ENCODE measurements at regions not wholly inside any gene's neighbourhood (a gene's known extent, or its start where the extent isn't known, plus 50 kb on each side); places are given as distances from the start of the nearest gene placed in this dataset.

DNA sequence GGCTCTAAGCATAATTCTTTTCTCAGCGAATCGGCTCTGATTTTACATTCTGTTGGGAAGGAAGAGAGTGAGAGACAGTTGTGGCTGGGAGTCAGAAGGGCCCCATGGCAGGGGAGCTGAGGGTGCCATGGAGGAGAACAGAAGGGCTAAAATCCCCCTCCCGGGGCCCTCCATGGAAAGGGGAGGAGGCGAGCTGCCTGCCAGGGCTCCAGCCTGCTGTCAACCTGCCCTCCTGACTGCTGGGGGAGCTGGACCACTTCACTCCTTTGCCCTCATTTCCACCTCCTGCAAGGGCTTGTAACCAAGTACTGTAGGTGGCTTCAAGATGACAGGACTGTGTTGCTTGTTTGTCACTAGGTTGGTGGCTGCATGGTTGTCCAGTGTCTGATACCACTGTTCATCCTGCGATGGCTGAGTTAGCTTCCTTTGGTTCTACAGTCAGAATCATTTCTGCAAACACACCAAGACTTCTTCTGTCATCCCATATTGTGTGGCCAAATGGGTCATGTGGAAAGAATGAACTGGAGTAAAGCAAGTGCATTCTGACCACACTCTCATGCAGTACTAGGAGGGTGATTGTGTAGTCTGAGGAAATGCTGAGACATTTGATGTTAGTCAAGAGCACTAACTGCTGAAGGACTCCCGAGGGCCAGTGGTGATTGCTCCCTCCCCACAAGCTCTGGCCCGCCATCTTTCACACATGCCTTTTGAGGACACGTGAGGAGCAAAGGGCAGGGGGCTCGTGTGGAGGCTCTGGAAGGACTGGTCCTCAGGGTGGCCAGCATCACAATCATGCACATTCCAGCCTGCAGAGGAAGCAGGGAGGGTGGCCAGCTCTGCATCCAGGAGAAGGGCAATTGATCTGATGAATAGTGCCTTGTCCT is 307.2 kb downstream of the GADD45G start:
- H3K36me3 ChIP-seq (ENCODE audit: control insufficient read depth in 4 of 4, insufficient read depth in 4 of 4, low read length in 4 of 4): no peaks in the 10 kb centered on the region
- peaks cover 0 to 3% (median 0%) of the 10 kb centered on the region in 5 donors for H3K4me1 ChIP-seq (ENCODE audit: control insufficient read depth in 5 of 5, insufficient read depth in 5 of 5, low read length in 5 of 5)
- WGBS, 2 donors: 81 to 90% methylated on average over 9 of the region's 9 CpGs
- no peaks in the 10 kb centered on the region for H3K9me3 ChIP-seq (ENCODE audit: control insufficient read depth in 4 of 4, insufficient read depth in 3 of 4, low read length in 3 of 4)
- H3K27ac ChIP-seq (ENCODE audit: low read depth in 1 of 2, low read length in 1 of 2): no peak overlapping the region
- ATAC-seq (ENCODE audit: insufficient read depth, low FRiP score) (no peak), DNase-seq (no peak)
- H3K27me3 ChIP-seq (ENCODE audit: control insufficient read depth in 3 of 3, insufficient read depth in 3 of 3, low read length in 2 of 3): no peaks in the 10 kb centered on the region
- no peak overlapping the region for H3K9ac ChIP-seq (ENCODE audit: insufficient read depth in 1 of 2, low read length in 2 of 2)
- TF ChIP-seq, protein P1, sequence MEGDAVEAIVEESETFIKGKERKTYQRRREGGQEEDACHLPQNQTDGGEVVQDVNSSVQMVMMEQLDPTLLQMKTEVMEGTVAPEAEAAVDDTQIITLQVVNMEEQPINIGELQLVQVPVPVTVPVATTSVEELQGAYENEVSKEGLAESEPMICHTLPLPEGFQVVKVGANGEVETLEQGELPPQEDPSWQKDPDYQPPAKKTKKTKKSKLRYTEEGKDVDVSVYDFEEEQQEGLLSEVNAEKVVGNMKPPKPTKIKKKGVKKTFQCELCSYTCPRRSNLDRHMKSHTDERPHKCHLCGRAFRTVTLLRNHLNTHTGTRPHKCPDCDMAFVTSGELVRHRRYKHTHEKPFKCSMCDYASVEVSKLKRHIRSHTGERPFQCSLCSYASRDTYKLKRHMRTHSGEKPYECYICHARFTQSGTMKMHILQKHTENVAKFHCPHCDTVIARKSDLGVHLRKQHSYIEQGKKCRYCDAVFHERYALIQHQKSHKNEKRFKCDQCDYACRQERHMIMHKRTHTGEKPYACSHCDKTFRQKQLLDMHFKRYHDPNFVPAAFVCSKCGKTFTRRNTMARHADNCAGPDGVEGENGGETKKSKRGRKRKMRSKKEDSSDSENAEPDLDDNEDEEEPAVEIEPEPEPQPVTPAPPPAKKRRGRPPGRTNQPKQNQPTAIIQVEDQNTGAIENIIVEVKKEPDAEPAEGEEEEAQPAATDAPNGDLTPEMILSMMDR (IDR thresholded peaks at IDR 0.05; ENCODE audit: control extremely low read depth, extremely low read depth): no peak
- H3K4me3 ChIP-seq: no peak overlapping the region

DNA sequence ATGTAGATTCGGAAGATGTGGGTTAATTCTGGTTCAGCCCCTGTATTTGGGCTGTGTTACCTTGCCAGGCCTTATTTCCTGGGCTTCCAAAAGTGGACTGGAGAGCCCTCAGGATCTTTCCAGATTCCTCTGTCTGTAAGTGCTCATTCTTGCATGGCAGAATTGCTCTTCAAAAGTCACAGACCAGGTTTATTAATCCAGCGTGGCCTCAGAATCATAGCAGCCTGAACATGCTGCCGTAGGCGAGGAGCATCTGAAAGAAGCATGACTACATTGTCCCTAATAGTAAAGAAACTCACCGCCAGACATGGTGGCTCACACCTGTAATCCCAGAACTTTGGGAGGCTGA is 307.8 kb downstream of the GADD45G start:
- H3K9ac ChIP-seq (ENCODE audit: insufficient read depth in 1 of 2, low read length in 2 of 2): no peak overlapping the region
- no peak for DNase-seq
- H3K27me3 ChIP-seq (ENCODE audit: control insufficient read depth in 3 of 3, insufficient read depth in 3 of 3, low read length in 2 of 3): no peaks in the 10 kb centered on the region
- H3K4me3 ChIP-seq: no peak overlapping the region
- H3K9me3 ChIP-seq (ENCODE audit: control insufficient read depth in 4 of 4, insufficient read depth in 3 of 4, low read length in 3 of 4): no peaks in the 10 kb centered on the region
- ATAC-seq (ENCODE audit: insufficient read depth, low FRiP score): no peak
- H3K36me3 ChIP-seq (ENCODE audit: control insufficient read depth in 4 of 4, insufficient read depth in 4 of 4, low read length in 4 of 4): no peaks in the 10 kb centered on the region
- WGBS, 2 donors: 83 to 93% methylated on average over 5 of the region's 5 CpGs
- H3K27ac ChIP-seq (ENCODE audit: low read depth in 1 of 2, low read length in 1 of 2): no peak overlapping the region
- H3K4me1 ChIP-seq (ENCODE audit: control insufficient read depth in 5 of 5, insufficient read depth in 5 of 5, low read length in 5 of 5): peaks cover 0 to 3% (median 0%) of the 10 kb centered on the region in 5 donors
- TF ChIP-seq, protein P1 (IDR thresholded peaks at IDR 0.05; ENCODE audit: control extremely low read depth, extremely low read depth): no peak

DNA sequence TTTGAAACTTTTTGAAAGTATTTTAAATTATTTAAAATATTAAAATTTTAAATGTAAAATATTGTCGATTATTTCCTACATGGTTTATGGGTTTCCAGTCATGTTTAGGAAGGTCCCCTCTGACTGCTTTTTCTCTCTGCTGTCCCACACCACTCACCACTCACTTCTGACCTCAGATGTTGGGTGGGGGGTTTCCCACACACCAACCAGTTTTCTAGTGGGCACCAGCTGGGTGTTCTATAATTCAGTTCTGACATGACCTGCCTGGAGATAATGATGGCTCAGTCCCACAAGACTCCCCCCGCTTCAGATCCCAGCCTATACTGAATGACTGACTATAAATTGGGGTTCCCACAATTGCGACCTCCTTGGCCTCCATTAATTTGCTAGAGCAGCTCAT is 310.4 kb downstream of the GADD45G start:
- Histone ChIP-seq H3K4me3 (no peak overlapping the region), H3K4me1 (ENCODE audit: control insufficient read depth in 5 of 5, insufficient read depth in 5 of 5, low read length in 5 of 5) (peaks cover 0 to 3% (median 0%) of the 10 kb centered on the region in 5 donors), H3K36me3 (ENCODE audit: control insufficient read depth in 4 of 4, insufficient read depth in 4 of 4, low read length in 4 of 4) (no peaks in the 10 kb centered on the region), H3K9ac (ENCODE audit: insufficient read depth in 1 of 2, low read length in 2 of 2) (no peak overlapping the region), H3K9me3 (ENCODE audit: control insufficient read depth in 4 of 4, insufficient read depth in 3 of 4, low read length in 3 of 4) (no peaks in the 10 kb centered on the region), H3K27ac (ENCODE audit: low read depth in 1 of 2, low read length in 1 of 2) (no peak overlapping the region), H3K27me3 (ENCODE audit: control insufficient read depth in 3 of 3, insufficient read depth in 3 of 3, low read length in 2 of 3) (no peaks in the 10 kb centered on the region)
- TF ChIP-seq, protein P1 (IDR thresholded peaks at IDR 0.05; ENCODE audit: control extremely low read depth, extremely low read depth): no peak
- ATAC-seq (ENCODE audit: insufficient read depth, low FRiP score) (no peak), DNase-seq (no peak)
- WGBS, 2 donors: 95 to 97% methylated on average over 3 of the region's 3 CpGs
